ENCODE measurements at regions not wholly inside any gene's neighbourhood (a gene's known extent, or its start where the extent isn't known, plus 50 kb on each side); places are given as distances from the start of the nearest gene placed in this dataset.
A peak's percentile ranks its signal among the peaks of the same experiment; 100 is the strongest.

DNA sequence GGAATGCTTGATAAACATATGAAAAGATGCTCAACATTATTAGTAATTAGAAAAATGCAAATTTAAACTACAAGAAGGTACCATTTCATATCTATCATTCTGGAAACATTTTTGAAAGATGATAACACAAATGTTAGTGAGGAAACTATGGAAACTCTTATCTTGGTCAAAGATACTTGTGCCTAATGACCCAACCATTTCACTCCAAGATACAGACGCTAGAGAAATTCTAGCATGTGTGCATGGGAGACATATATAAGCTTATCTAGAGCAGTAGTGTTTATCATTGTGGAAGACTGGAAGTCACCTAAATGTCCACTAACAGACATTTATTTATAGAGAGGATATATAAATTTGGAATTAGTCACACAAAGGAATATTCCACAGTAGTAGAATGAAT lies 143.1 kb upstream of the HMGA2 start:
- H3K27me3 ChIP-seq: no peaks in the 10 kb centered on the region
- H3K27ac ChIP-seq: no peak overlapping the region
- no peak overlapping the region for H3K4me3 ChIP-seq
- H3K4me1 ChIP-seq: no peaks in the 10 kb centered on the region
- no peaks in the 10 kb centered on the region for H3K36me3 ChIP-seq
- no peak for DNase-seq (ENCODE audit: low spot score in 2 of 2)
- TF ChIP-seq POLR2AphosphoS5 (IDR thresholded peaks at IDR 0.05) (no peak), POLR2A (IDR thresholded peaks at IDR 0.05) (no peak)
- TF ChIP-seq, protein P1, sequence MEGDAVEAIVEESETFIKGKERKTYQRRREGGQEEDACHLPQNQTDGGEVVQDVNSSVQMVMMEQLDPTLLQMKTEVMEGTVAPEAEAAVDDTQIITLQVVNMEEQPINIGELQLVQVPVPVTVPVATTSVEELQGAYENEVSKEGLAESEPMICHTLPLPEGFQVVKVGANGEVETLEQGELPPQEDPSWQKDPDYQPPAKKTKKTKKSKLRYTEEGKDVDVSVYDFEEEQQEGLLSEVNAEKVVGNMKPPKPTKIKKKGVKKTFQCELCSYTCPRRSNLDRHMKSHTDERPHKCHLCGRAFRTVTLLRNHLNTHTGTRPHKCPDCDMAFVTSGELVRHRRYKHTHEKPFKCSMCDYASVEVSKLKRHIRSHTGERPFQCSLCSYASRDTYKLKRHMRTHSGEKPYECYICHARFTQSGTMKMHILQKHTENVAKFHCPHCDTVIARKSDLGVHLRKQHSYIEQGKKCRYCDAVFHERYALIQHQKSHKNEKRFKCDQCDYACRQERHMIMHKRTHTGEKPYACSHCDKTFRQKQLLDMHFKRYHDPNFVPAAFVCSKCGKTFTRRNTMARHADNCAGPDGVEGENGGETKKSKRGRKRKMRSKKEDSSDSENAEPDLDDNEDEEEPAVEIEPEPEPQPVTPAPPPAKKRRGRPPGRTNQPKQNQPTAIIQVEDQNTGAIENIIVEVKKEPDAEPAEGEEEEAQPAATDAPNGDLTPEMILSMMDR (IDR thresholded peaks at IDR 0.05): no peak
- intact Hi-C loops (cut with DNase I; ENCODE audit: low total_unique reads): no loop called here
- H3K9me3 ChIP-seq: no peaks in the 10 kb centered on the region

DNA sequence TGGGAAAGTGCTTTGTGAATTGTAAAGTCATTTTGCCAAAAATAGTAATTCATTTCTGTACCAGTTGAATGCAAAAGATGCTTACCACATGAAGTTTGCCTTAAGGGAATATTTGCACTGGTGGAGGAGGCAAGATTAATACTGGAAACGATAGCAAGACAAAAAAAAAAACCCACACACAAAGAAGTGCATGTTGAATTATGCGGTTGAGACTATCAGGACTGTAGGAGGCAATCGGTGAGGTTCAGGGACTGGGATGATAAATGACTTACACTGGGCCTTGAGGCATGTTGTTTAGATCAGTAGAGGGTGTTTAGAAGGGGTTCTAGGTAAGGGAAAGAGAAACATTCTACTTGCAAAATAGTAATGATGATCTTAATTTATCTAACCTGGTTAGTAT lies 142.2 kb upstream of the HMGA2 start:
- H3K27ac ChIP-seq: no peak overlapping the region
- H3K9me3 ChIP-seq: no peaks in the 10 kb centered on the region
- no peaks in the 10 kb centered on the region for H3K27me3 ChIP-seq
- no peak for DNase-seq (ENCODE audit: low spot score in 2 of 2)
- no peak overlapping the region for H3K4me3 ChIP-seq
- intact Hi-C loops (cut with DNase I; ENCODE audit: low total_unique reads): no loop called here
- TF ChIP-seq, protein P1 (IDR thresholded peaks at IDR 0.05): no peak
- TF ChIP-seq POLR2AphosphoS5 (IDR thresholded peaks at IDR 0.05) (no peak), POLR2A (IDR thresholded peaks at IDR 0.05) (no peak)
- no peaks in the 10 kb centered on the region for H3K4me1 ChIP-seq
- H3K36me3 ChIP-seq: no peaks in the 10 kb centered on the region

DNA sequence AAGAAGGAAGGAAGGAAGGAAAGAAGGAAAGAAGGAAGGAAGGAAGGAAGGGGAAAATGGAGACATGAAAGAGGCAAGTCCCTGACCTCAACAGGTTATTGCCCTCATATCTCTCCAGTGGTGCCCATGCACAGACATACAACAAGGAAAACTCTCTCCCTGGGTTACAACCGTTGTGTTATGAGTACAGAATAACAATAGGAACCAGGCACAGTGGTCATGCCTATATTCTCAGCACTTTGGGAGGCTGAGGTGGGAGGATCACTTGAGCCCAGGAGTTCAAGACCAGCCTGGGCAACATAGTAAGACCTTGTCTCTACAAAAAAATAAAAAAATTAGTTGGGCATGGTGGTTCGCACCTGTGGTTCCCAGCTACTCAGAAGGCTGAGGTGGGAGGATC lies 139.4 kb upstream of the HMGA2 start:
- TF ChIP-seq, protein P1 (IDR thresholded peaks at IDR 0.05): no peak
- no peak for TF ChIP-seq POLR2AphosphoS5 (IDR thresholded peaks at IDR 0.05)
- no peak for TF ChIP-seq POLR2A (IDR thresholded peaks at IDR 0.05)
- Histone ChIP-seq H3K27ac (no peak overlapping the region), H3K36me3 (no peaks in the 10 kb centered on the region), H3K9me3 (no peaks in the 10 kb centered on the region), H3K27me3 (no peaks in the 10 kb centered on the region), H3K4me1 (no peaks in the 10 kb centered on the region), H3K4me3 (no peak overlapping the region)
- DNase-seq (ENCODE audit: low spot score in 2 of 2): no peak
- intact Hi-C loops (cut with DNase I; ENCODE audit: low total_unique reads): no loop called here

DNA sequence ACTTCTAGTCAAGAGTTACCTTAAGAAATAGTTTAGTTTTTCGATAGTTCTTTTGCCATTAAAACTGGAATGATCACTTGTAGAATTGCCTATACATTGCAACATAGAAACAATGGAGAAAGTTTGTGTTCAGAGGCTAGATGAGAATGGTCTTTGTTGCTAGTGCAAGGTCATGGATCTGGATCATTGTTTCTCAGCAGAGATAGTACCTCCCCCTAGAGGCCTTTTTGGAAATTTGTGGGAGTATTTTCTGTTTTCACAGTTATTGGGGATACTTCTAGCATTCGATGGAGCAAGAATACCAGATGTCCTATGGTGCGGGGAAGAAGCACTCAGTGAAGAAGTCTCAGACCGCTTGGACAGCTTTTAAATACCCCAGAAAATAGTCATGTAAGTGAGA lies 138.8 kb upstream of the HMGA2 start:
- no peak for DNase-seq (ENCODE audit: low spot score in 2 of 2)

DNA sequence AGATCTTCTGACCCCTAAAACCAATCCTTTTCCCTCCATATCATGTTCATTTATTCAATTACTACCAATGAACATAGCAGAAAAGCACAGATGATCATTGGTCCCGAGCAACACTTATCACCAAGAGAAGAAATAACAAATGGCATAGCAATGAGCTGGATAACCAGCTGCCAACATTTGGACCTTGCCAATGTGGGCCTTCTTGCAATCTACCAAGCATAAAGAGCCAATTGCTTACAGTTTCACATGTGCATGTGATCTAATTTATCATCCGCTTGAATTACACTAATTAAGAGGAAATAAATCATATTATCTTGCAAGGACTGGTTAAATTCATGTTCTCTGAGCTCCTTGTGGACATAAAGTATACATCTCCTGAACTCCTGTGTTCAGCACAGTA lies 134.8 kb upstream of the HMGA2 start:
- H3K27me3 ChIP-seq: no peaks in the 10 kb centered on the region
- H3K36me3 ChIP-seq: no peaks in the 10 kb centered on the region
- no peak for DNase-seq (ENCODE audit: low spot score in 2 of 2)
- H3K9me3 ChIP-seq: no peaks in the 10 kb centered on the region
- no peak overlapping the region for H3K4me3 ChIP-seq
- intact Hi-C loops (cut with DNase I; ENCODE audit: low total_unique reads): no loop called here
- no peaks in the 10 kb centered on the region for H3K4me1 ChIP-seq
- H3K27ac ChIP-seq: no peak overlapping the region
- TF ChIP-seq POLR2AphosphoS5 (IDR thresholded peaks at IDR 0.05): no peak
- no peak for TF ChIP-seq POLR2A (IDR thresholded peaks at IDR 0.05)
- TF ChIP-seq, protein P1 (IDR thresholded peaks at IDR 0.05): no peak

More for the DNA sequence above, 138.8 kb upstream of the HMGA2 start:
- H3K36me3 ChIP-seq: no peaks in the 10 kb centered on the region
- no peak overlapping the region for H3K27ac ChIP-seq
- no peaks in the 10 kb centered on the region for H3K27me3 ChIP-seq
- intact Hi-C loops (cut with DNase I; ENCODE audit: low total_unique reads): no loop called here
- TF ChIP-seq, protein P1 (IDR thresholded peaks at IDR 0.05): peak in 2 of 3 donors; percentile 24 to 31
- TF ChIP-seq POLR2AphosphoS5 (IDR thresholded peaks at IDR 0.05): no peak
- no peaks in the 10 kb centered on the region for H3K4me1 ChIP-seq
- no peaks in the 10 kb centered on the region for H3K9me3 ChIP-seq
- H3K4me3 ChIP-seq: no peak overlapping the region
